ENCODE measurements at regions not wholly inside any gene's neighbourhood (a gene's known extent, or its start where the extent isn't known, plus 50 kb on each side); places are given as distances from the start of the nearest gene placed in this dataset.

DNA sequence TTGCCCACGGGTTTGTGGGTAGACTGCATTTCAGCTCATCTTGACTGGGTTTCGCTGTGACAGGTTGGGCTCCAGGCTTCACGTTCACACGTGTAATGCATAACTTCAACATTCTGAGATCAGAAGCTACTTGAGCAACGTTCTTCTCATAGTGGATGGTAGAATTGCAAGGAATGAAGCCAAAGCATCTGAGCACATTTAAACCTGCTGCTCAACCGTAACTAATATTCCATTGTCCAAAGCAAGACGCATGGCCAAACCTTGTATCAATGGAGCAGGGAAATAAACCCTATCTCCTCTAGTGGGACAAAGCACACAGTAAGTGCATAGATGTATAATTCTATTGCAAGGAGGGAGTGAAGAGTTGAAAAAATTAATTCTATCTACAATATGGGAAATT, 86.5 kb upstream of the PTCHD1 start:
- TF ChIP-seq, protein P1, sequence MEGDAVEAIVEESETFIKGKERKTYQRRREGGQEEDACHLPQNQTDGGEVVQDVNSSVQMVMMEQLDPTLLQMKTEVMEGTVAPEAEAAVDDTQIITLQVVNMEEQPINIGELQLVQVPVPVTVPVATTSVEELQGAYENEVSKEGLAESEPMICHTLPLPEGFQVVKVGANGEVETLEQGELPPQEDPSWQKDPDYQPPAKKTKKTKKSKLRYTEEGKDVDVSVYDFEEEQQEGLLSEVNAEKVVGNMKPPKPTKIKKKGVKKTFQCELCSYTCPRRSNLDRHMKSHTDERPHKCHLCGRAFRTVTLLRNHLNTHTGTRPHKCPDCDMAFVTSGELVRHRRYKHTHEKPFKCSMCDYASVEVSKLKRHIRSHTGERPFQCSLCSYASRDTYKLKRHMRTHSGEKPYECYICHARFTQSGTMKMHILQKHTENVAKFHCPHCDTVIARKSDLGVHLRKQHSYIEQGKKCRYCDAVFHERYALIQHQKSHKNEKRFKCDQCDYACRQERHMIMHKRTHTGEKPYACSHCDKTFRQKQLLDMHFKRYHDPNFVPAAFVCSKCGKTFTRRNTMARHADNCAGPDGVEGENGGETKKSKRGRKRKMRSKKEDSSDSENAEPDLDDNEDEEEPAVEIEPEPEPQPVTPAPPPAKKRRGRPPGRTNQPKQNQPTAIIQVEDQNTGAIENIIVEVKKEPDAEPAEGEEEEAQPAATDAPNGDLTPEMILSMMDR (IDR thresholded peaks at IDR 0.05): no peak
- TF ChIP-seq POLR2A (IDR thresholded peaks at IDR 0.05): no peak
